SK-N-MC (cell line): ENCODE measurements at regions not wholly inside any gene's neighbourhood (a gene's known extent, or its start where the extent isn't known, plus 50 kb on each side); places are given as distances from the start of the nearest gene placed in this dataset.

ENCODE experiments used
- EZH2 ChIP-seq: fragments of 200-600 bp; sonication (generic); IDR thresholded peaks from one replicate; pipeline ENCODE4 v1.6.1; 2017; ENCODE audit warnings: antibody characterized with exemption
- FOXP2 ChIP-seq: optimal IDR thresholded peaks from 2 replicates; pipeline ENCODE3; 2011; ENCODE audit warnings: mild to moderate bottlenecking, moderate library complexity; ENCODE audit not compliant: insufficient read depth; ENCODE audit errors: extremely low read length, control extremely low read depth
- POLR2AphosphoS5 ChIP-seq: IDR thresholded peaks from 2 replicates; pipeline ENCODE4 v1.6.1; 2012; ENCODE audit warnings: mild to moderate bottlenecking, low read depth, low read length, borderline replicate concordance

GRCh38 chr22:27557286-27558008 is 244.1 kb downstream of the MN1 start:
- TF ChIP-seq EZH2 (no peak), POLR2AphosphoS5 (no peak), FOXP2 (no peak)
